Prostate gland (tissue), 2 donors: ENCODE measurements at regions not wholly inside any gene's neighbourhood (a gene's known extent, or its start where the extent isn't known, plus 50 kb on each side); places are given as distances from the start of the nearest gene placed in this dataset.

Experiments
- POLR2A ChIP-seq: fragments of 450-650 bp; IDR thresholded peaks from one replicate; pipeline ENCODE4 v1.6.1; 2016; ENCODE audit warnings: antibody characterized with exemption, mild to moderate bottlenecking
- POLR2AphosphoS5 ChIP-seq: sonication (generic); formaldehyde crosslinking; IDR thresholded peaks from one replicate; pipeline ENCODE4 v1.6.1; 2017; ENCODE audit warnings: antibody characterized with exemption
- TF ChIP-seq, protein P1 (sequence below), 4 experiments: fragments of 200-600 bp in 2 of 4; fragments of 450-650 bp in 2 of 4; sonication (generic) in 2 of 4; IDR thresholded peaks; 1 replicate in 3 of 4; 2 replicates in 1 of 4; pipeline ENCODE4 v1.5.1; 2016 to 2019; ENCODE audit warnings: antibody characterized with exemption in 4 of 4, mild to moderate bottlenecking in 2 of 4, moderate library complexity in 2 of 4

DNA sequence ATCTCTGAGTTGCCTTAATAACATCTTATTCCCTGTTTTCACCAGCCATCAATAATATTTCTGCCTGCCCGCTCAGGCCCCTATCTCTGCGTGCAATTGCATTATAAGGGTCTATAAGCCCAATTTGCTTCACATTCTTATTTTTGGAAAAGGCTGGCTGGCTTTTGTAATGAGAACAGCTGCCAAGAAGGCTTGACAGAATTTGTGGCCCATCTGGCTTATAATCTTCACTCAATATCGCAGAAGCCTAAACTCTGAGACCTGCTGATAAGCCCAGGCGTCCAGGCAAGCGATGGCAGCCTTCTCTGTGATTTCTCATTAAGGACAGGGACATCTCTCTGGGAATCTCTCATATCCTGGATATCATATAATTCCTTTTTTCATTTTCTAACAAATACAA lies 1618.6 kb upstream of the CELF4 start:
- TF ChIP-seq, protein P1, sequence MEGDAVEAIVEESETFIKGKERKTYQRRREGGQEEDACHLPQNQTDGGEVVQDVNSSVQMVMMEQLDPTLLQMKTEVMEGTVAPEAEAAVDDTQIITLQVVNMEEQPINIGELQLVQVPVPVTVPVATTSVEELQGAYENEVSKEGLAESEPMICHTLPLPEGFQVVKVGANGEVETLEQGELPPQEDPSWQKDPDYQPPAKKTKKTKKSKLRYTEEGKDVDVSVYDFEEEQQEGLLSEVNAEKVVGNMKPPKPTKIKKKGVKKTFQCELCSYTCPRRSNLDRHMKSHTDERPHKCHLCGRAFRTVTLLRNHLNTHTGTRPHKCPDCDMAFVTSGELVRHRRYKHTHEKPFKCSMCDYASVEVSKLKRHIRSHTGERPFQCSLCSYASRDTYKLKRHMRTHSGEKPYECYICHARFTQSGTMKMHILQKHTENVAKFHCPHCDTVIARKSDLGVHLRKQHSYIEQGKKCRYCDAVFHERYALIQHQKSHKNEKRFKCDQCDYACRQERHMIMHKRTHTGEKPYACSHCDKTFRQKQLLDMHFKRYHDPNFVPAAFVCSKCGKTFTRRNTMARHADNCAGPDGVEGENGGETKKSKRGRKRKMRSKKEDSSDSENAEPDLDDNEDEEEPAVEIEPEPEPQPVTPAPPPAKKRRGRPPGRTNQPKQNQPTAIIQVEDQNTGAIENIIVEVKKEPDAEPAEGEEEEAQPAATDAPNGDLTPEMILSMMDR (IDR thresholded peaks at IDR 0.05), result no peak
- TF ChIP-seq POLR2A (no peak), POLR2AphosphoS5 (no peak)
